Transverse colon (tissue), 4 donors: ENCODE measurements at regions not wholly inside any gene's neighbourhood (a gene's known extent, or its start where the extent isn't known, plus 50 kb on each side); places are given as distances from the start of the nearest gene placed in this dataset.
A peak's percentile ranks its signal among the peaks of the same experiment; 100 is the strongest.

Experiments used
- DNase-seq: peaks from one replicate; pipeline ENCODE4 v3.0.0-alpha.2; 2019
- H3K27ac ChIP-seq, 4 donors: fragments of 200-600 bp; sonication (generic); 2 replicates each; pipeline ENCODE4 v1.5.1; 2016 to 2018; ENCODE audit warnings: inconsistent platforms in 4 of 4
- H3K27me3 ChIP-seq: fragments of 200-600 bp; sonication (generic); 2 replicates; pipeline ENCODE4 v1.5.1; 2017; ENCODE audit warnings: inconsistent platforms
- H3K36me3 ChIP-seq, 4 donors: fragments of 200-600 bp; sonication (generic); 2 replicates each; pipeline ENCODE4 v1.5.1; 2017 to 2019; ENCODE audit warnings: inconsistent platforms in 4 of 4
- H3K4me1 ChIP-seq, 4 donors: fragments of 200-600 bp; sonication (generic); 2 replicates each; pipeline ENCODE4 v1.5.1; 2017 to 2020; ENCODE audit warnings: inconsistent platforms in 4 of 4
- H3K4me3 ChIP-seq, 4 donors: fragments of 200-600 bp; sonication (generic); 1 replicate in 1 of 4; 2 replicates in 3 of 4; pipeline versions ENCODE4 v1.5.1 to v1.6.1; 2017 to 2019; ENCODE audit warnings: inconsistent platforms in 4 of 4
- H3K9me3 ChIP-seq, 2 donors: fragments of 200-600 bp; sonication (generic); 2 replicates each; pipeline ENCODE4 v1.5.1; 2017 to 2019; ENCODE audit warnings: inconsistent platforms in 2 of 2
- CTCF ChIP-seq, 5 experiments: fragments of 200-600 bp in 3 of 5; fragments of 450-650 bp in 2 of 5; sonication (generic) in 3 of 5; IDR thresholded peaks; 1 replicate in 2 of 5; 2 replicates in 3 of 5; pipeline ENCODE4 v1.5.1; 2016 to 2017; ENCODE audit warnings: antibody characterized with exemption in 5 of 5, inconsistent platforms in 3 of 5, mild to moderate bottlenecking in 2 of 5, moderate library complexity in 1 of 5
- EP300 ChIP-seq: sonication (generic); formaldehyde crosslinking; IDR thresholded peaks from one replicate; pipeline ENCODE4 v1.6.1; 2017; ENCODE audit warnings: antibody characterized with exemption, low read depth
- POLR2A ChIP-seq: fragments of 450-650 bp; IDR thresholded peaks from one replicate; pipeline ENCODE4 v1.6.1; 2016; ENCODE audit warnings: antibody characterized with exemption, mild to moderate bottlenecking, moderate library complexity
- POLR2AphosphoS5 ChIP-seq, 3 donors: sonication (generic); formaldehyde crosslinking; IDR thresholded peaks; one replicate each; pipeline ENCODE4 v1.6.1; 2016; ENCODE audit warnings: antibody characterized with exemption in 3 of 3
- WGBS, 2 donors: methylation state at CpG; one replicate each; pipeline ENCODE4 v1.1.5; 2018; ENCODE audit warnings: low coverage in 1 of 2; 5-methylcytosine and 5-hydroxymethylcytosine counted together
- in situ Hi-C, 4 donors: fragments of 200-750 bp; cut with MboI; loops; one replicate each; pipeline versions ENCODE4 v1.15.0 to v1.15.1; 2017; ENCODE audit warnings: low sequenced_read_pairs in 3 of 4, low pct_ligation_motif_present in 1 of 4, low pct_unique_long_range_greater_than_20kb in 1 of 4
- intact Hi-C: fragments of 100-400 bp; cut with DNase I; formaldehyde crosslinking; loops from one replicate; pipeline ENCODE4 v1.15.1; 2023; ENCODE audit warnings: low total_unique reads

DNA sequence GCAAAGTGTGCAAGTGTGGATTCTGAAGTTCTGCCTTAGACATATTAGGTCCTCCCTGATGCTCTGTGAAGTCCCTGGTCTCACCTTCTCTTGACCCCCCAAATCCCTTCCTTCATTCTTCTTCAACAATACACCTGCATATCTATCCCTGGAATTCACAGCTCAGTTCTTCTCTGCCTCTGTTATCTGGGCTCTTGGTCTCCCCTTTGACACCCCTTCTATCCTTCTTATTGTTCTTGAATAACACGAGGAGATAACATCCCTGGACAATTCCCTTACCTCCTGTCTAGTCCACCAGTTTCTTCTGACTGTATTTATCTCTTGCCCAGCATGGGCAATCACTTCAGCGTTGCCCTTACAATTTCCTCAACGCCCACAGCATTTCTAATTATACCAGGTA lies 104.8 kb upstream of the ATG10 start:
- H3K27ac ChIP-seq = no peak overlapping the region
- intact Hi-C loops (no loop called here), in situ Hi-C loops (no loop called here)
- 76% methylated on average over 3 of the region's 3 CpGs; no CpG with 5 or more reads in 1 of the 2 donors for WGBS, 2 donors
- no peak for DNase-seq
- TF ChIP-seq CTCF (IDR thresholded peaks at IDR 0.05) (no peak), POLR2A (no peak), EP300 (no peak), POLR2AphosphoS5 (IDR thresholded peaks at IDR 0.05) (no peak)
- no peaks in the 10 kb centered on the region for H3K9me3 ChIP-seq
- H3K4me1 ChIP-seq = no peaks in the 10 kb centered on the region
- no peaks in the 10 kb centered on the region for H3K36me3 ChIP-seq
- no peaks in the 10 kb centered on the region for H3K27me3 ChIP-seq
- H3K4me3 ChIP-seq = no peak overlapping the region

GRCh38 chr5:81860778-81861177 lies 109.9 kb upstream of the SSBP2 start:
- WGBS, 2 donors = 75 to 92% methylated on average over 1 of the region's 1 CpG
- in situ Hi-C loops (no loop called here), intact Hi-C loops (no loop called here)

GRCh38 chr5:81859624-81860023 lies 108.7 kb upstream of the SSBP2 start:
- H3K4me1 ChIP-seq = peaks cover 0 to 17% (median 0%) of the 10 kb centered on the region in 4 donors
- 87 to 93% methylated on average over 6 of the region's 6 CpGs for WGBS, 2 donors
- in situ Hi-C loops = loop anchor here in 1 of 4 donors (10.0 kb wide), 1 partner anchor 305 kb away; no protein-coding TSS in a partner anchor
- H3K9me3 ChIP-seq = no peaks in the 10 kb centered on the region
- no peaks in the 10 kb centered on the region for H3K27me3 ChIP-seq
- H3K36me3 ChIP-seq = no peaks in the 10 kb centered on the region
- no peak overlapping the region for H3K4me3 ChIP-seq
- DNase-seq = no peak
- H3K27ac ChIP-seq = no peak overlapping the region
- TF ChIP-seq EP300 = no peak
- TF ChIP-seq CTCF (IDR thresholded peaks at IDR 0.05) = no peak
- TF ChIP-seq POLR2AphosphoS5 (IDR thresholded peaks at IDR 0.05) = no peak
- no peak for TF ChIP-seq POLR2A
- intact Hi-C loops = loop anchor here (5.0 kb wide), 1 partner anchor 303 kb away; no protein-coding TSS in a partner anchor

More at GRCh38 chr5:81860778-81861177, 109.9 kb upstream of the SSBP2 start:
- Histone ChIP-seq H3K4me1 (peaks cover 0 to 17% (median 0%) of the 10 kb centered on the region in 4 donors), H3K9me3 (no peaks in the 10 kb centered on the region), H3K27ac (no peak overlapping the region), H3K4me3 (no peak overlapping the region), H3K36me3 (no peaks in the 10 kb centered on the region), H3K27me3 (no peaks in the 10 kb centered on the region)
- TF ChIP-seq POLR2A (no peak), CTCF (IDR thresholded peaks at IDR 0.05) (no peak), EP300 (no peak), POLR2AphosphoS5 (IDR thresholded peaks at IDR 0.05) (no peak)
- DNase-seq = no peak

DNA sequence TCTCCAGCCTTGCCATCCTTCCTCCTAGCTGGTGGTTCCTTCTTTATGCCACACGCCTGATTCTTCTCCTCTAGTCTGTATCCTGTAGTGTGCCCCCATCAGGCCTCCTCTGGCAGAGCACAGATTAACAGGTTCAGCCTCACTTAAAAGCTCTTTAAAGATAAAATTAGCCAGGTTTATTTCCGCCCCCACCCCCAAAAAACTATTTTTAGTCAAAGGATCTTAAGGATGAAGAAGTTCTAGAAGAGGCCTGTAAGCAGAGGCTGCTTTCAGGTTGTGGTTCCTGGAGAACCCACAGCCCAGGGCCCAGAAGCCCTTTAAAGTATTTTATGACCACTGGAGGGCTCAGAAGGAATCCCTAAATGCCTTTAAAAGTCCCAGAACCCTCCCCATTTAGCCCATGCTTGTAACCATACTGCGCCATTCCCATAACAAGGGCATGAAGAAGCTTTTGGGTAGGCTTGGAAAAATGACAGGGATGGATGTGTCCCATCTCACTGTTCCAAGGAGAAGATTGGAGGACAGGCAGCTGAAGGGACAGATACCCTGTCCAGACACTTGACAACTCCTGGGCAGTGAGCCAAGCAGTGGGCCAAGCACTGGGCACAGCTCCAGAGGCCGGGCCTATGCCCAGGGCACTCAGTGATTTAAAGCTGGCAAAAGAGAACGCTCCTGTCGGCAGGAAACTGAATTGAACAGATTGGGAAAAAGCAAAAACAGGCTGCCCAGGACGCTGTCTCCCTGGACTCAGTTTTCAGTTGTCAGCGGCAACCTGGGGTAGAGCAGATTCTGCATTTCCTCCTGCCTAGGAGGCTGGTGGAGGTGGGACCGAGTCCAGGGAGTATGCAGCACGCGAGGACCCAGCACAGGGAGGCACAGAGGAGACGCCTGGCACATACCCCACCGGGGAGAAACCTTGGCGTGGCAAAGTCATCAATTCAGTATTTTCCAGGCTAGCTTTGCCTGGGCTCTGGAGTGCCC lies 106.3 kb upstream of the SSBP2 start:
- intact Hi-C loops = loop anchor here (5.0 kb wide), 1 partner anchor 305 kb away; no protein-coding TSS in a partner anchor

More for the DNA sequence above, 106.3 kb upstream of the SSBP2 start:
- 56 to 58% methylated on average over 13 to 14 of the region's 14 CpGs for WGBS, 2 donors
- Histone ChIP-seq H3K4me3 (no peak overlapping the region), H3K27me3 (no peaks in the 10 kb centered on the region), H3K4me1 (peaks cover 3 to 27% (median 7%) of the 10 kb centered on the region in 4 donors), H3K36me3 (no peaks in the 10 kb centered on the region), H3K9me3 (no peaks in the 10 kb centered on the region), H3K27ac (peak overlapping the region in 3 of 4 donors; percentile 31 to 40 (median 38))
- in situ Hi-C loops = loop anchor here in 1 of 4 donors (10.0 kb wide), 1 partner anchor 308 kb away; no protein-coding TSS in a partner anchor
- TF ChIP-seq POLR2AphosphoS5 (IDR thresholded peaks at IDR 0.05) = no peak
- TF ChIP-seq EP300 = no peak
- no peak for TF ChIP-seq POLR2A
- TF ChIP-seq CTCF (IDR thresholded peaks at IDR 0.05) = peak in 2 of 5 experiments; percentile 9 to 35
- peak; percentile 38 for DNase-seq
